Breast epithelium (tissue), 3 donors: ENCODE measurements at regions not wholly inside any gene's neighbourhood (a gene's known extent, or its start where the extent isn't known, plus 50 kb on each side); places are given as distances from the start of the nearest gene placed in this dataset.

ENCODE experiments used
- CTCF ChIP-seq, 3 donors: fragments of 450-650 bp; IDR thresholded peaks; one replicate each; pipeline ENCODE4 v1.5.1; 2016 to 2017; ENCODE audit warnings: antibody characterized with exemption in 3 of 3, mild to moderate bottlenecking in 3 of 3, moderate library complexity in 3 of 3
- POLR2A ChIP-seq: fragments of 450-650 bp; IDR thresholded peaks from one replicate; pipeline ENCODE4 v1.6.1; 2016; ENCODE audit warnings: antibody characterized with exemption, mild to moderate bottlenecking, moderate library complexity
- POLR2AphosphoS5 ChIP-seq, 3 donors: sonication (generic); formaldehyde crosslinking; IDR thresholded peaks; one replicate each; pipeline ENCODE4 v1.6.1; 2017; ENCODE audit warnings: antibody characterized with exemption in 3 of 3

GRCh38 chr2:123746006-123746405 is 279.1 kb upstream of the CNTNAP5 start:
- no peak for TF ChIP-seq POLR2AphosphoS5 (IDR thresholded peaks at IDR 0.05)
- TF ChIP-seq CTCF (IDR thresholded peaks at IDR 0.05): no peak
- TF ChIP-seq POLR2A: no peak
